Endothelial cell of umbilical vein (primary cell): ENCODE measurements at regions not wholly inside any gene's neighbourhood (a gene's known extent, or its start where the extent isn't known, plus 50 kb on each side); places are given as distances from the start of the nearest gene placed in this dataset.

Experiments used
- BruUV-seq: library from RNA; stranded (reverse); fragments of 400-500 nt; replicated peaks from 2 replicates; lab custom pipeline; 2021; lab: Mats Ljungman, UMichigan
- CTCF ChIA-PET: fragments of 300-600, 350-600 bp; sonication (Branson Sonifier 250); formaldehyde crosslinking; loops from one replicate; lab custom pipeline; 2021; ENCODE audit warnings: antibody characterized with exemption, inconsistent platforms; lab: Charles Lee
- POLR2A ChIA-PET: fragments of 300-600, 350-600 bp; sonication (Branson Sonifier 250); formaldehyde crosslinking; loops from one replicate; lab custom pipeline; 2021; ENCODE audit warnings: antibody characterized with exemption, inconsistent platforms; lab: Charles Lee
- DNase-seq: peaks from one replicate; pipeline ENCODE4 v3.0.0-alpha.2; 2011; ENCODE audit warnings: low read depth, low spot score
- FAIRE-seq: peaks from 2 replicates; lab custom pipeline; 2011; peaks lifted over from hg19 to GRCh38; lab: Jason Lieb, UNC
- H2AFZ ChIP-seq: 2 replicates; pipeline ENCODE4 v1.6.0; 2012; ENCODE audit warnings: low read depth, low read length, control low read depth, inconsistent platforms
- H3K27ac ChIP-seq: 2 replicates; pipeline ENCODE4 v1.5.1; 2011; ENCODE audit warnings: low read depth, mild to moderate bottlenecking, control low read depth, low read length, moderate library complexity; ENCODE audit not compliant: insufficient read depth
- H3K27me3 ChIP-seq, 2 experiments: 2 replicates each; pipeline versions ENCODE4 v1.6.0 to v1.6.1; 2011; ENCODE audit warnings: low read length in 2 of 2, mixed read lengths in 1 of 2; ENCODE audit not compliant: control insufficient read depth in 2 of 2, insufficient read depth in 2 of 2
- H3K36me3 ChIP-seq, 2 experiments: 2 replicates in 1 of 2; 3 replicates in 1 of 2; pipeline ENCODE4 v1.5.1; 2011; ENCODE audit warnings: low read length in 2 of 2, mild to moderate bottlenecking in 1 of 2, moderate library complexity in 1 of 2; ENCODE audit not compliant: control insufficient read depth in 2 of 2, insufficient read depth in 2 of 2; ENCODE audit errors: extremely low read depth in 1 of 2
- H3K4me1 ChIP-seq: 3 replicates; pipeline ENCODE4 v1.5.1; 2011; ENCODE audit warnings: mild to moderate bottlenecking, low read length; ENCODE audit not compliant: control insufficient read depth, insufficient read depth; ENCODE audit errors: extremely low read depth
- H3K4me2 ChIP-seq: 2 replicates; pipeline ENCODE4 v1.6.1; 2011; ENCODE audit warnings: low read length, control low read depth, mixed read lengths; ENCODE audit not compliant: insufficient read depth
- H3K4me3 ChIP-seq, 3 experiments: fragments of 200-600 bp in 1 of 3; sonication (generic), shearing (Covaris generic) in 1 of 3; replicated peaks in 1 of 3; 2 replicates each; pipeline ENCODE4 v1.5.1; 2011 to 2016; ENCODE audit warnings: control low read depth in 3 of 3, low read length in 3 of 3, mild to moderate bottlenecking in 2 of 3, inconsistent platforms in 1 of 3, low read depth in 1 of 3, moderate library complexity in 1 of 3; ENCODE audit not compliant: insufficient read depth in 1 of 3
- H3K79me2 ChIP-seq: 2 replicates; pipeline ENCODE4 v1.6.0; 2012; ENCODE audit warnings: low read length, inconsistent platforms; ENCODE audit not compliant: control insufficient read depth, insufficient read depth
- H3K9ac ChIP-seq: replicated peaks from 2 replicates; pipeline ENCODE3; 2011; ENCODE audit warnings: low read length, control low read depth; ENCODE audit not compliant: insufficient read depth; ENCODE audit errors: extremely low read depth
- H3K9me1 ChIP-seq: replicated peaks from 3 replicates; pipeline ENCODE4 v1.6.0; 2011; ENCODE audit warnings: mild to moderate bottlenecking, low read length; ENCODE audit not compliant: control insufficient read depth, insufficient read depth; ENCODE audit errors: extremely low read depth
- H3K9me3 ChIP-seq: replicated peaks from 2 replicates; pipeline ENCODE4 v1.5.1; 2012; ENCODE audit warnings: low read length, inconsistent platforms; ENCODE audit not compliant: control insufficient read depth, insufficient read depth
- H4K20me1 ChIP-seq: replicated peaks from 2 replicates; pipeline ENCODE3; 2011; ENCODE audit warnings: mild to moderate bottlenecking, low read length; ENCODE audit not compliant: control insufficient read depth, insufficient read depth; ENCODE audit errors: extremely low read depth
- EZH2 ChIP-seq: IDR thresholded peaks from 2 replicates; pipeline ENCODE4 v1.6.1; 2012; ENCODE audit warnings: borderline replicate concordance, low read depth, mild to moderate bottlenecking, moderate library complexity, low read length, inconsistent platforms; ENCODE audit not compliant: severe bottlenecking
- FOS ChIP-seq: IDR thresholded peaks from 2 replicates; pipeline ENCODE4 v1.6.1; 2011; ENCODE audit warnings: mild to moderate bottlenecking, low read length, moderate library complexity, borderline replicate concordance; ENCODE audit not compliant: insufficient read depth
- GATA2 ChIP-seq: IDR thresholded peaks from 2 replicates; pipeline ENCODE4 v1.7.0; 2011; ENCODE audit warnings: low read depth, mild to moderate bottlenecking, moderate library complexity, mixed read lengths, low read length; ENCODE audit not compliant: insufficient read length, insufficient read depth
- JUN ChIP-seq: IDR thresholded peaks from 2 replicates; pipeline ENCODE4 v1.6.1; 2011; ENCODE audit warnings: borderline replicate concordance, low read depth; ENCODE audit not compliant: insufficient read length, insufficient read depth
- MYC ChIP-seq: IDR thresholded peaks from one replicate; pipeline ENCODE4 v1.6.1; 2011; ENCODE audit warnings: mild to moderate bottlenecking, low read depth, low read length
- POLR2A ChIP-seq: IDR thresholded peaks from 2 replicates; pipeline ENCODE4 v1.6.1; 2012; ENCODE audit warnings: low read depth, mild to moderate bottlenecking, control low read depth, low read length
- POLR2AphosphoS5 ChIP-seq: IDR thresholded peaks from 2 replicates; pipeline ENCODE4 v1.6.1; 2012; ENCODE audit warnings: low read depth, mild to moderate bottlenecking, control low read depth, low read length, moderate library complexity; ENCODE audit not compliant: insufficient read depth
- dilution Hi-C: fragments of 300-500 bp; cut with MboI; formaldehyde crosslinking; loops from one replicate; pipeline ENCODE4 v1.15.0; 2019; ENCODE audit warnings: low sequenced_read_pairs; ENCODE audit not compliant: extremely low pct_ligation_motif_present
- intact Hi-C: fragments of 100-400 bp; cut with micrococcal nuclease; formaldehyde crosslinking; loops from one replicate; pipeline ENCODE4 v1.10.0; 2022
- TF ChIP-seq, protein P1 (sequence below), 2 donors: IDR thresholded peaks; 1 replicate in 1 of 2; 2 replicates in 1 of 2; pipeline ENCODE4 v1.5.1; 2011; ENCODE audit warnings: low read length in 2 of 2, mild to moderate bottlenecking in 2 of 2, moderate library complexity in 2 of 2, control low read depth in 1 of 2, inconsistent platforms in 1 of 2, low read depth in 1 of 2; ENCODE audit not compliant: insufficient read depth in 1 of 2; ENCODE audit errors: extremely low read depth in 1 of 2
- TF ChIP-seq, protein P2 (sequence below): IDR thresholded peaks from 2 replicates; pipeline ENCODE4 v1.6.1; 2011; ENCODE audit not compliant: insufficient read depth, insufficient read length

DNA sequence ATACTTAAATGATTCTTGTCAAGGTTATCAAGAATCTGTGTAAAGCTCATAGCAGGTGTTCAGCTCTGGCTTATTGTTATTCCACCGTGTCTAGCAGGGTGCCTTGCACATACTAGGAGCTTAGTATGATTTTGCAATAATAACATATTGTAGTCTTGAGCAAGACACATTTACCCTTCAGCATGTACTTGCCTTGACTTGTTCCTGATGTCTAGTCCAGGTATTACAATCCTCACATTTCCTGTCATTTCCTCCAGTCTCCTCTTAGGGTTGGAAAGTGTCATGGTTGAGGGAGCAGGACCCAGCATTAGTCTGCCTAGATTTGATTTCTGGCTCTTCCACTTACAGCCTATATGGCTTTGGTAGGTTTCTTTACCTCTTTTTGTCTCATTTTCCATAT lies 246.1 kb downstream of the RAD51AP2 start:
- dilution Hi-C loops, result no loop called here
- DNase-seq (no peak), FAIRE-seq (no peak)
- H3K9ac ChIP-seq, result no peak overlapping the region
- no peaks in the 10 kb centered on the region for H3K36me3 ChIP-seq
- no peaks in the 10 kb centered on the region for H4K20me1 ChIP-seq
- no peak overlapping the region for H3K27ac ChIP-seq
- CTCF ChIA-PET, result no interaction called here
- H3K4me1 ChIP-seq, result no peaks in the 10 kb centered on the region
- no peak overlapping the region for H3K4me2 ChIP-seq
- H3K27me3 ChIP-seq, result no peaks in the 10 kb centered on the region
- no peaks in the 10 kb centered on the region for H3K9me3 ChIP-seq
- no TSS peak for BruUV-seq
- H3K4me3 ChIP-seq, result no peak overlapping the region
- no peak overlapping the region for H2AFZ ChIP-seq
- no peaks in the 10 kb centered on the region for H3K79me2 ChIP-seq
- intact Hi-C loops, result no loop called here
- TF ChIP-seq, protein P1, sequence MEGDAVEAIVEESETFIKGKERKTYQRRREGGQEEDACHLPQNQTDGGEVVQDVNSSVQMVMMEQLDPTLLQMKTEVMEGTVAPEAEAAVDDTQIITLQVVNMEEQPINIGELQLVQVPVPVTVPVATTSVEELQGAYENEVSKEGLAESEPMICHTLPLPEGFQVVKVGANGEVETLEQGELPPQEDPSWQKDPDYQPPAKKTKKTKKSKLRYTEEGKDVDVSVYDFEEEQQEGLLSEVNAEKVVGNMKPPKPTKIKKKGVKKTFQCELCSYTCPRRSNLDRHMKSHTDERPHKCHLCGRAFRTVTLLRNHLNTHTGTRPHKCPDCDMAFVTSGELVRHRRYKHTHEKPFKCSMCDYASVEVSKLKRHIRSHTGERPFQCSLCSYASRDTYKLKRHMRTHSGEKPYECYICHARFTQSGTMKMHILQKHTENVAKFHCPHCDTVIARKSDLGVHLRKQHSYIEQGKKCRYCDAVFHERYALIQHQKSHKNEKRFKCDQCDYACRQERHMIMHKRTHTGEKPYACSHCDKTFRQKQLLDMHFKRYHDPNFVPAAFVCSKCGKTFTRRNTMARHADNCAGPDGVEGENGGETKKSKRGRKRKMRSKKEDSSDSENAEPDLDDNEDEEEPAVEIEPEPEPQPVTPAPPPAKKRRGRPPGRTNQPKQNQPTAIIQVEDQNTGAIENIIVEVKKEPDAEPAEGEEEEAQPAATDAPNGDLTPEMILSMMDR (IDR thresholded peaks at IDR 0.05; ENCODE audit: extremely low read depth in 1 of 2, insufficient read depth in 1 of 2, low read depth in 1 of 2, low read length in 2 of 2), result no peak
- TF ChIP-seq POLR2AphosphoS5 (no peak), JUN (no peak), POLR2A (no peak), EZH2 (no peak), FOS (no peak), MYC (no peak), GATA2 (no peak)
- TF ChIP-seq, protein P2, sequence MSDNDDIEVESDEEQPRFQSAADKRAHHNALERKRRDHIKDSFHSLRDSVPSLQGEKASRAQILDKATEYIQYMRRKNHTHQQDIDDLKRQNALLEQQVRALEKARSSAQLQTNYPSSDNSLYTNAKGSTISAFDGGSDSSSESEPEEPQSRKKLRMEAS, result no peak
- POLR2A ChIA-PET, result no interaction called here
- no peaks in the 10 kb centered on the region for H3K9me1 ChIP-seq
